T-helper 2 cell (primary cell): ENCODE measurements at regions not wholly inside any gene's neighbourhood (a gene's known extent, or its start where the extent isn't known, plus 50 kb on each side); places are given as distances from the start of the nearest gene placed in this dataset.
"Not testable (repeated sequence)": the region's sequence is repeated elsewhere in the genome, so short reads cannot be mapped to it uniquely, and the experiment has no call there.

Source experiments
- DNase-seq, 5 experiments: peaks; one replicate each; pipeline versions ENCODE4 v3.0.0 to v3.0.0-alpha.2; 2012 to 2022

DNA sequence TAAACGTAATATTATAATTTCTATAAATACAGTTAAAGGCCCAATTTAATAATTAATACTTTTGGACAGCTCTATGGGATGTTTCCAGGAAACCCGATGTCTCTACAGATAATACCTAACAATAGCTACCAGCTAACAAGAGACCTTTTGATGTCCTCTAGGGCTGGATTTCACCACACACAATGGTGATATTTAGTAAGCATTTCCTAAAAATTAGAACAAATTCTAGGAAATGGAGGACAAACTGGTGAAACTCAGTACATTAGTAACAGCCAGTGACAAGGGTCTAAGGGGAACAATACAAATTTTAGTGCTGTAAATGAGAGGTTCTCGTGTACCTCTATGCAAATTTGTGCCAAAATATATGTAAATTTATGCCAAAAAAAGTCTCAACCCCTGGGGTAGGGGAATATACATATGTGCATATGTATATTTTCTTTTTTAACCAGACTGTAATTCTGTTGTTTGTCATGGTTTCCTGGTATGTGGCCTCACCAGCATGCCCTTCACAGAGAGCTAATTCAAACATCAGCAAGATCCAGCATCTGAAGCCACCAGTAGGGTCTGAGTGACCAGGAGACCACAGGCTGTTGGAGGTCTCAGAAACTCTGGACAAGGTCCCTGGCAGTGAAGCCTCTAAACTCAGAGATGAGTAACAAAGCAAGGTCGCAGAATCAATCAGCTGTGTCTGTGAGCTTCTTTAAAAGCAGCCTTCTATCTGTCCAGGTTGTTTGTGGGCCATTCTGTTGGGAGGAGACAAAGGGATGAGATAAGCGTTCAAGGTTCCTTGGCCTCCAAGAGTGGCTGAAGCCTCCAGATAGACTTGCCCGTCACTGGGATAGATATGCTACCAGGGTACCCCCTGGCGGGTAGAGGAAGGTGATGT, 235.1 kb upstream of the RREB1 start:
- no peak for DNase-seq

DNA sequence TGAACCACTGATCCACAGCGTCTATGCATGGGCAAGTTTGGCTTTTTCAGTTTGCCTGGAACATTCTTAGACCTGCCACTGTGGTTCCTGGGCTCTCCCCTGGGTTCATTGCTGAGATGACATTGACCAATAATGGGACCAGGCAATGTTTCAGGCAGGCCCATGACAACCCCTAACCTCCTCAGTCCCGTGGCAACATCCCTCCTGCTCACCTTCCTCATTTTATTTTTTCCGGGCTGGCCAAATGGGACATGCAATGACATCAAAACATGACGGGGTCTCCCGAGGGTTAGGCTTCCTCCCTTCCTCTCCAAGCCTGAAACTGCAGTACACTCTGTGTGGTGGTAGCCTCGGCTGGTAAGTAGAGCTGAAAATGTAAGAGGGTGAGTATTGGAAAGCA, 234.0 kb upstream of the RREB1 start:
- DNase-seq: no peak

DNA sequence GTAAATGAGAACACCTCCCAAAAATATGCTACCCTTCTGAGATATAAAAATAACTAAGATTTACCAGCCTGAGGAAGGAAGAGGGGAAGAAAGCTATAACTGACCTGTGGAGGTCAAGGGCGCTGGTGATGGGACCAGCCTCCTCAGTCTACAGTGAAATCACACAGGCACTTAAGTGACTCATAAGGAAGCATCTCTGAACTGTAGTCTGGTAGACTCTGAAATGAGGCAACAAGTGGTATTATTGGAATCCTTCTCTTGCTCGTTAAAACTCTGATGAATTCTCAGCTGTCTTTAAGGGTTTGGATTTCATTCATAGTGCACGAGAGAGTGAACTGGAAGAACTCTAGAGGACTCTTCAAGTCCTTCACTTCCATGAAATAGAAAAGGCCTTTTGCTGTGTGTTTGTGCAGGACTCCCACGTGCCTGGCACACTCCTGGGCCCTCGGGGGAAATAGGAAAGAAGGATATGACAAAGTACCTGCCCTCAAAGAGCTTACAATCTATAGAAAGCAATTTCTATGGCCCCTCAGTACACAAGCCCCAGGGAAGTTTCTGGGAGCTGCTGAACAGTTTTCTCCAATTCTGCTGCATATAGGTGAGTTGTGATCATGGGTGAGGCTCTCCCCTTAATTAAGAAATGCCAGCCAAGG, 231.8 kb upstream of the RREB1 start:
- no peak for DNase-seq

- DNase-seq: not testable (repeated sequence)
These were observed 230.0 kb upstream of the RREB1 start for GRCh38 chr6:6877792-6878191.

- DNase-seq: no peak
These were observed 228.7 kb upstream of the RREB1 start for GRCh38 chr6:6878887-6879585.

DNA sequence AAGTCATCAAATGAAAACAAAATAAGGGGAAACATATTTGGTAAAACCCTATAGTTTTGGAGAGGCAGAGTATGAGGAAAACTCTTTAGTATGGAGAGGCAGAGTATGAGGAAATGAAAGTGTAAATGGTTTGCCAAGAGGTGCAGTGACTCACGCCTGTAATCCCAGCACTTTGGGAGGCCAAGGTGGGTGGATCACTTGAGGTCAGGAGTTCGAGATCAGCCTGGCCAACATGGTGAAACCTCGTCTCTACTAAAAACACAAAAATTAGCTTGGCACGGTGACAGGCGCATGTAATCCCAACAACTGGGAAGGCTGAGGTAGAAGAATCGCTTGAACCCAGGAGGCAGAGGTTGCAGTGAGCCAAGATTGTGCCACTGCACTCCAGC, 228.2 kb upstream of the RREB1 start:
- DNase-seq: not testable (repeated sequence)

GRCh38 chr6:6880745-6881437, 226.9 kb upstream of the RREB1 start:
- no peak for DNase-seq

- DNase-seq: no peak
These were observed 226.1 kb upstream of the RREB1 start for GRCh38 chr6:6881438-6882225.

- no peak for DNase-seq
These were observed 225.2 kb upstream of the RREB1 start for GRCh38 chr6:6882592-6882991.

DNA sequence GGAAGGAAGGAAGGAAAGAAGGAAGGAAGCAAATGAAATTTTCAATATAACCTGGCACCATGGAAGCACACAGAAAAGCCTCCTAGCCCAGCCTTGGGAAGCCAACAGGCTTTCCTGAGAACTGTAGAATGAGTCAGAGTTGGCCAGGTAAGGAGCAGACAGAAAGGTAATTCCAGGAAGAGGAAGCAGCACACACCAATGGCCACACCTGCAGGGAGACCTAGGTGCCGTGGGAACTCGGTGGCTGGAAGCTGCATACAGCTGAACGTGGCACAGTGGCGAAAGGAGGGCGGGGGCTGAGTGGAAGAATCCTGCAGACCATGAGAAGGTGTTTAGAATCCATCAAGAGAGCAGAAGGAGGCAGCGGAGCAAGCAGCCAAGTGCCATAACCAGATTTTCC, 224.8 kb upstream of the RREB1 start:
- no peak for DNase-seq

DNA sequence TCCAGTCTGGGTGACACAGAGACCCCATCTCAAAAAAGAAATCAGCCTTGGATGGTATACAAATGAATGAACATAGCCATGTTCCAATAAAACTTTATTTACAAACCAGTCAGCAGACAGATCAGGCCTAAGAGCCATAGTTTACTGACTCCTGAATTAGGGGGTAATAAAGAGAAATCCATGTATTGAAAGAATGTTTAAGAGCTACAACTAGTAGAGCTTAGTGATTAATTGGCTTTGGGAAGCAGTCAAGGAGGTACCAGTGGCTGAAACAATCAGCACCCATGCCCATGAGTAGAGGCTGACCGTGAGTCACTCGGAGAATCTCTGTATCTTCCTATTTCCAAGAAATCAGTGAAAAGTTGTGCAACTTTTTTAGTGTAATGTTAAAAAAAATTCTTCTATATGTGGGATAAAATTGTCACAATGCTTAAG, 223.6 kb upstream of the RREB1 start:
- no peak for DNase-seq

DNA sequence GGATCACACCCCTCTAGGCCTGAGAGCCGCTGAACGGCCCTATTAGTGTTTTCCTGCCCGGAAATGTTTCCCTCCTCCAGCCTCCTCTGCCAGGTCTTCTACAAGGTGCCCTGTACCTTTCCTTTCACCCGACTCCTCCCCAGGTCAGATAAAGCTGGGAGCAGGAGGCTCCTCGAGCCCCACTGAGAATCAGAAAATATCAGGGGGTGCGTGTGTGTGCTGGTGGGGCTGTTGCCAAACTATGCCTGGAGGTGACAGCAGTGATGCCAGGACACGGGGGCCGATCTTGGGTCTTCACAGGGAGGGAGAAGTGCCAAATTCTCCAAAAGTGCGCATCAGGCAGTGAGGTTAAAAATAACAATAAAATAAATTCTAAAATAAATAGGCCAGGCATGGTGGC, 222.8 kb upstream of the RREB1 start:
- no peak for DNase-seq

DNA sequence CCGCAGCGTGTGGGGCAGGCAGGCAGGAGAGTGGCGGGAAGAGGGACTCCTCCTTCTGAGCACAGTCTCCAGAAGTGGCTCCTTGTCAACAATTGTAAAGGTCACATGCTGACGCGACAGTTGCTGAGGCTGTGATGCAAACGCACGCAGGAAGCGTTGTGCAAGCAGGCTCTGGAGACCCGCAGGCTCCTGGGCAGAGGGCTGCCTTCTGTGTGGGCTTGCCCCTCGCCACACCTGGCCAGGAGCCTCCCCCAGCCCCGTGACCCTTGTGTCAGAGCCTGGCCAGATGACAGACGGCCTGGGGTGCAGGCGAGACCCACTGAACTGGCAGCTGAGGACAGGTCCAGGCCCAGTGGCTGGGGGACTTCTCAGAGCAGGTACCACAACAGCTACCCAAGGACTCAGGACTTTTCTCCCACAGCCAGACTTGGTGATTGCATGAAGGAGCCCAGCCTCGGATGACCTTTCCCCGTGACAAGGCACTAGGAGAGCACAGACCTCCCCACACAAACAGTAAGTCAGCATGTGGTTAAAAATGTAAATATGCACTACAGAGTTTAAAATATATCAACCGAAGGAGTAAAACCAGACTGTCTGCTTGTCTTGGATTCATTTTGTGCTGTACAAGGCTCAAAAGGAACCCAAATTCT, 222.1 kb upstream of the RREB1 start:
- DNase-seq: no peak

DNA sequence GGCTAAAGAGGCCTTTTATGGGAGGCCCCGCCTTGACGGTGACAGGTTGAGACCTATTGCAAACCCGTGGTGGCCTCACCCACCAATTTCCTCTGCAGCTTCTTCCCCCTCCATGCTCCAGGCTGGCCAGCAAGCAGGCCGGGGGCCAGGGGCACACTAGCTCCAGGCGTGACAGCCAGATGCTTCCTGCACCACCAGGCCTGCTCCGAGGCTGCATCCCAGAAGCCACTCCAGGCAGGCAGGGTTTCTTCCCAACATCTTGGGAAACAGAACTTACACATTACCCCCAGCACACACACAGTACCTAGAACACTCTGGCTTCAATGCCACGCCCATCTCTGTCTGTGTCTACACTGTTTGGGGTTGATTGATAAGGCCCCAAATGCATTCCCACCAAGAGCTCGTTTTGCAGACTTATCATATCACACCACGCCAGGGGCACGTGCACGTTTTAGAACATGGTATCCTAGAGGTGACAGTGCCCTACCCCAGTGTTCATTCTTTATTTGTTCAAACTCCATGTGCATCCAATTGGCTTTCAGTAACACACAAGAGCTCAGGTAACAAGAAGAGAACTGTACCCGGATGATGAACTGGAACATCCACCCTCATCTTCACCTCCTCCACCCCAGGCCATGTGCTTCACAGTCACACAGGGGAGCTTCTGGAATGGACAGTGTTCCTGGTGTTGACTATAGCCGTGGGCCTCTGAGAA, 221.4 kb upstream of the RREB1 start:
- no peak for DNase-seq

GRCh38 chr6:6886886-6887285, 220.9 kb upstream of the RREB1 start:
- DNase-seq: no peak

DNA sequence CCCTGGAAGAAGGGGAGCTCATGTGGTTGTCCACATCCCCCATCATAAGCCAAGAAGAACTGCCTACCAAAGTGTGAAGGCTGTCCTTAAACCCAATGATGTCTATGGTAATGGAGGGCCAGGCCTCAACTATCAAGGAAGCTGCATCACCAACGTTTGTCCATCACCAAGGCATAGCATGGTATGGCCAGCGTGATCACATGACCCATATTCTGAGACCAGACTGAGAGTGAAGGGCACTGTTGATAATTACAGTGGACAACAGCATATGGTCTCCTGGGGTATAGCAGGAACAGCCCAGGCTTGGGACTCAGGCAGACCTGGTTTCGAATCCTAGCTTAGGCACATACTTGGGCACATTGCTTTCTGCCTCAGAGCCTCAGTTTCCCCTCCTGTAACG, 218.2 kb upstream of the RREB1 start:
- no peak for DNase-seq

- DNase-seq: no peak
These were observed 217.3 kb upstream of the RREB1 start for GRCh38 chr6:6890400-6890858.

GRCh38 chr6:6891125-6891721, 216.5 kb upstream of the RREB1 start:
- DNase-seq: no peak

DNA sequence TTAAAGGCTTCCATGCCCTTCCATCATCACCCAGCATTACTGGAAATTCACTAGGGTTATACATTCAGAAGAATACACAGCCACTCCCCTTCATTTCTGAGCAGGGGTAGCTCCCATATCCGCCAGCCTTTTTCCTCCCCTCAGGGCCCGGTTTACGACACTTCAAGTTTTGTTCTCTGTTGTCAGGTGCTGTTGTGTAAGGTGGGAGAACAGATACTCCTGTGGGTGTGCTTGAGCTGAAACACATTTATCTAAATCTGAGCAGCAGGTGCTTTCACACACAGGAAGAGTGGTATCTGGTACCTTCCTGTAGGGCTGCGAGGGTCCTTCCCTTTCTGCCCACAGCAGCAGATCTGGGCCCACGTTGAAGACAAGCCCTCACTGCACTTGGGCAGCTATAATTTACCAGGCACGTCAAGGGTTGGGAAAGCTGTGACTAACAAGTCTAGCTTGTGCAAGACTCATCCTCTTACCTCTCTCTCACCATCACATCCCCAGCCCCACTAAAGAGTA, 215.8 kb upstream of the RREB1 start:
- no peak for DNase-seq
